Prostate gland (tissue), 2 donors: ENCODE measurements at regions not wholly inside any gene's neighbourhood (a gene's known extent, or its start where the extent isn't known, plus 50 kb on each side); places are given as distances from the start of the nearest gene placed in this dataset.

Source experiments
- DNase-seq: peaks from one replicate; pipeline ENCODE4 v3.0.0-alpha.2; 2019; ENCODE audit warnings: low spot score
- H3K27ac ChIP-seq, 2 donors: fragments of 200-600 bp; sonication (generic); 2 replicates each; pipeline ENCODE4 v1.5.1; 2017 to 2019
- H3K27me3 ChIP-seq: fragments of 200-600 bp; sonication (generic); replicated peaks from 2 replicates; pipeline ENCODE4 v1.5.1; 2019; ENCODE audit not compliant: insufficient read depth
- H3K36me3 ChIP-seq, 2 donors: fragments of 200-600 bp; sonication (generic); 1 replicate in 1 of 2; 2 replicates in 1 of 2; pipeline versions ENCODE4 v1.5.1 to v1.8.1; 2017 to 2019
- H3K4me1 ChIP-seq: fragments of 200-600 bp; sonication (generic); replicated peaks from 2 replicates; pipeline ENCODE4 v1.5.1; 2019
- H3K4me3 ChIP-seq, 2 donors: fragments of 200-600 bp; sonication (generic); 2 replicates each; pipeline ENCODE4 v1.5.1; 2017 to 2019
- H3K9me3 ChIP-seq: fragments of 200-600 bp; sonication (generic); 2 replicates; pipeline ENCODE4 v1.5.1; 2017
- POLR2A ChIP-seq: fragments of 450-650 bp; IDR thresholded peaks from one replicate; pipeline ENCODE4 v1.6.1; 2016; ENCODE audit warnings: antibody characterized with exemption, mild to moderate bottlenecking
- POLR2AphosphoS5 ChIP-seq: sonication (generic); formaldehyde crosslinking; IDR thresholded peaks from one replicate; pipeline ENCODE4 v1.6.1; 2017; ENCODE audit warnings: antibody characterized with exemption
- WGBS: methylation state at CpG from one replicate; pipeline ENCODE4 v1.1.5; 2018; 5-methylcytosine and 5-hydroxymethylcytosine counted together
- intact Hi-C: fragments of 100-400 bp; cut with DNase I; formaldehyde crosslinking; loops from one replicate; pipeline ENCODE4 v1.14.2; 2022
- TF ChIP-seq, protein P1 (sequence below), 4 experiments: fragments of 200-600 bp in 2 of 4; fragments of 450-650 bp in 2 of 4; sonication (generic) in 2 of 4; IDR thresholded peaks; 1 replicate in 3 of 4; 2 replicates in 1 of 4; pipeline ENCODE4 v1.5.1; 2016 to 2019; ENCODE audit warnings: antibody characterized with exemption in 4 of 4, mild to moderate bottlenecking in 2 of 4, moderate library complexity in 2 of 4

- Histone ChIP-seq H3K36me3 (no peaks in the 10 kb centered on the region), H3K4me3 (no peak overlapping the region), H3K4me1 (no peaks in the 10 kb centered on the region), H3K9me3 (no peaks in the 10 kb centered on the region), H3K27me3 (no peaks in the 10 kb centered on the region), H3K27ac (no peak overlapping the region)
- DNase-seq, result no peak
- no peak for TF ChIP-seq POLR2AphosphoS5
- no peak for TF ChIP-seq POLR2A
- TF ChIP-seq, protein P1, sequence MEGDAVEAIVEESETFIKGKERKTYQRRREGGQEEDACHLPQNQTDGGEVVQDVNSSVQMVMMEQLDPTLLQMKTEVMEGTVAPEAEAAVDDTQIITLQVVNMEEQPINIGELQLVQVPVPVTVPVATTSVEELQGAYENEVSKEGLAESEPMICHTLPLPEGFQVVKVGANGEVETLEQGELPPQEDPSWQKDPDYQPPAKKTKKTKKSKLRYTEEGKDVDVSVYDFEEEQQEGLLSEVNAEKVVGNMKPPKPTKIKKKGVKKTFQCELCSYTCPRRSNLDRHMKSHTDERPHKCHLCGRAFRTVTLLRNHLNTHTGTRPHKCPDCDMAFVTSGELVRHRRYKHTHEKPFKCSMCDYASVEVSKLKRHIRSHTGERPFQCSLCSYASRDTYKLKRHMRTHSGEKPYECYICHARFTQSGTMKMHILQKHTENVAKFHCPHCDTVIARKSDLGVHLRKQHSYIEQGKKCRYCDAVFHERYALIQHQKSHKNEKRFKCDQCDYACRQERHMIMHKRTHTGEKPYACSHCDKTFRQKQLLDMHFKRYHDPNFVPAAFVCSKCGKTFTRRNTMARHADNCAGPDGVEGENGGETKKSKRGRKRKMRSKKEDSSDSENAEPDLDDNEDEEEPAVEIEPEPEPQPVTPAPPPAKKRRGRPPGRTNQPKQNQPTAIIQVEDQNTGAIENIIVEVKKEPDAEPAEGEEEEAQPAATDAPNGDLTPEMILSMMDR (IDR thresholded peaks at IDR 0.05), result no peak
- WGBS, result 52% methylated on average over 4 of the region's 4 CpGs
- intact Hi-C loops, result no loop called here
Measured at GRCh38 chr20:60573003-60573680, 614.9 kb downstream of the CDH26 start.

- intact Hi-C loops, result no loop called here
- no peak overlapping the region for H3K27ac ChIP-seq
- H3K27me3 ChIP-seq, result no peaks in the 10 kb centered on the region
Measured at GRCh38 chr20:60576236-60576635, 618.0 kb downstream of the CDH26 start.

DNA sequence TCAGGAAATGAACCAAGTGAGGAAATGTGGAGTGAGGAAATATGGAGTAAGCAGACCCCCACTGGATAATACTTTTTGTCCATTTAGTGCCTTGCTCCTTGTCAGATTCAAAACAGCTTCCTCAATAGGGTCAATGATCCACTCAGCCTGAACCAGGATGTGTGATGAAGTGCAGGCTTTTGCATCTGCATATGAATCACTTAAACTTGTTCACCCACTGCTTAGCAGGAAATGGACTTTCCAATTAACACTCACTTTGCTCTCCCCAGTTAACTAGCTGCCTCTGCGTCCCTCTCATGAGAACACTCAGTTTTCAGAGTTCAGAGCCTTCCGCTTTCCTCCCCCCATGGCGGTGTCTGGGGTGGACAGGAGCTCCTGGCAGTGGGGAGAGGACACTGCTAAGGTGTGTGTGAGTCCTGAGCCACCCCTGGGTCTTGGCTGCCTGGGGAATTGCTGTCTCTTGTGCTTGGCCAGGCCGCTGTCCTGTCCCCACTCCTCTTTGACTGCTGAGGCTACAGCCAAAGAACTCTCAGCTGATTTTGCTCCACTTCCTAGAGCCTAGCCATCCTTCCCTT, 621.8 kb downstream of the CDH26 start:
- Histone ChIP-seq H3K27ac (no peak overlapping the region), H3K4me3 (no peak overlapping the region), H3K27me3 (no peaks in the 10 kb centered on the region), H3K36me3 (no peaks in the 10 kb centered on the region), H3K4me1 (no peaks in the 10 kb centered on the region), H3K9me3 (no peaks in the 10 kb centered on the region)
- intact Hi-C loops, result no loop called here
- no peak for DNase-seq
- TF ChIP-seq POLR2AphosphoS5, result no peak
- 76% methylated on average over 4 of the region's 4 CpGs for WGBS

More at GRCh38 chr20:60576236-60576635, 618.0 kb downstream of the CDH26 start:
- Histone ChIP-seq H3K36me3 (no peaks in the 10 kb centered on the region), H3K4me3 (no peak overlapping the region), H3K4me1 (no peaks in the 10 kb centered on the region), H3K9me3 (no peaks in the 10 kb centered on the region)
- no peak for DNase-seq
- WGBS, result 84% methylated on average over 2 of the region's 2 CpGs
- no peak for TF ChIP-seq POLR2A
- TF ChIP-seq, protein P1 (IDR thresholded peaks at IDR 0.05), result no peak
- TF ChIP-seq POLR2AphosphoS5, result no peak

GRCh38 chr20:60581606-60582115, 623.4 kb downstream of the CDH26 start:
- no peak for DNase-seq
- intact Hi-C loops, result no loop called here
- 66% methylated on average over 4 of the region's 4 CpGs for WGBS
- no peak for TF ChIP-seq POLR2AphosphoS5
- TF ChIP-seq POLR2A, result no peak
- TF ChIP-seq, protein P1 (IDR thresholded peaks at IDR 0.05), result no peak
- Histone ChIP-seq H3K4me3 (no peak overlapping the region), H3K4me1 (no peaks in the 10 kb centered on the region), H3K36me3 (no peaks in the 10 kb centered on the region), H3K9me3 (no peaks in the 10 kb centered on the region), H3K27ac (no peak overlapping the region), H3K27me3 (no peaks in the 10 kb centered on the region)

DNA sequence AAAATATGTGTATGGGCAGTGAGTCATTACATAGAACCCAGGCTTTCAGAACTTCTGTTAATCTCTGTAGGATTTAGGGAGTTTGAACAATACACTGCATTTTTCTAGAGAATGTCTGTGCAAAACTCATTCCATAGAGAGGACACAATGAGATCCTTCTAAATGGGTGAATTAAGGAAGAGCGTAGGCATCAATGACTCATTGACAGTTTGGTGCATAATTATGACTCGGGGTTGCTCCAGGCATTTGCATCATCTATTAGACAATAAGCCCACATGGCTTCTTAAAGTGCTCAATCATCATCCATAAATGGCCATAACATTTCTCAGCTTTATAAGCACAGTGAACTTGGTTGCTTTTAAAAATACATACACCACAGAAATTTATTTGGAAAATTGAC, 625.5 kb downstream of the CDH26 start:
- no peaks in the 10 kb centered on the region for H3K9me3 ChIP-seq
- no peak for DNase-seq
- H3K4me1 ChIP-seq, result no peaks in the 10 kb centered on the region
- H3K27me3 ChIP-seq, result no peaks in the 10 kb centered on the region
- WGBS, result 82% methylated on average over 2 of the region's 2 CpGs
- TF ChIP-seq POLR2A (no peak), POLR2AphosphoS5 (no peak)
- TF ChIP-seq, protein P1 (IDR thresholded peaks at IDR 0.05), result no peak
- intact Hi-C loops, result no loop called here
- H3K4me3 ChIP-seq, result no peak overlapping the region
- H3K36me3 ChIP-seq, result no peaks in the 10 kb centered on the region
- H3K27ac ChIP-seq, result no peak overlapping the region
